ES-I3 (cell line): ENCODE measurements at regions not wholly inside any gene's neighbourhood (a gene's known extent, or its start where the extent isn't known, plus 50 kb on each side); places are given as distances from the start of the nearest gene placed in this dataset.

Experiments
- H3K36me3 ChIP-seq: 2 replicates; pipeline ENCODE4 v1.6.1; 2013; ENCODE audit warnings: mild to moderate bottlenecking, low read length, control low read depth, moderate library complexity; ENCODE audit not compliant: insufficient read depth
- H3K4me1 ChIP-seq: 2 replicates; pipeline ENCODE4 v1.6.1; 2013; ENCODE audit warnings: mild to moderate bottlenecking, control low read depth, low read length; ENCODE audit not compliant: insufficient read depth
- H3K9ac ChIP-seq: 2 replicates; pipeline ENCODE4 v1.6.1; 2013; ENCODE audit warnings: low read depth, mild to moderate bottlenecking, low read length, moderate library complexity
- H3K9me3 ChIP-seq: 2 replicates; pipeline ENCODE4 v1.6.1; 2013; ENCODE audit warnings: mild to moderate bottlenecking, low read length, moderate library complexity; ENCODE audit not compliant: control insufficient read depth, insufficient read depth

DNA sequence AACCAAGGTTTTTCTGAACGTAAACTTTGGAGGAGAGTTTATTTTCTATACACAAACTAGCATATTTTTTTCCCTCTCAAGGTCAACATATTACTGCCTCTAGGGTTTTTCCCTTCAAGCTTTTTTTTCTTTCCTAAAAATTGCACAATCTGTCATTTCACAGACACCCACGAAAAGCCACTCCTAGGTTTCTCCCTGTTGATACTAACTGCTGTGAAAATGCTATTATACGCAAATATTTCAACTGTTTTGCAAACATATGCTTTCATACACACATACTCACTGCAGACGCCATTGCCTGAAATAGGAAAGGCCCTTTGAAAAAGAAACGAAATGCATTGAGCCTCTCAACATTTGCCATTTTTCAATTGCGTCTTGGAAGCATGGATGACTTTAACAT lies 333.0 kb downstream of the CD83 start:
- no peaks in the 10 kb centered on the region for H3K4me1 ChIP-seq
- H3K9me3 ChIP-seq: 0 out of 2 replicates have a peak, but pooled peaks cover 7% of the 10 kb centered on the region
- no peak overlapping the region for H3K9ac ChIP-seq
- H3K36me3 ChIP-seq: peaks cover 3% of the 10 kb centered on the region; the same call in 1 of the 2 replicates

DNA sequence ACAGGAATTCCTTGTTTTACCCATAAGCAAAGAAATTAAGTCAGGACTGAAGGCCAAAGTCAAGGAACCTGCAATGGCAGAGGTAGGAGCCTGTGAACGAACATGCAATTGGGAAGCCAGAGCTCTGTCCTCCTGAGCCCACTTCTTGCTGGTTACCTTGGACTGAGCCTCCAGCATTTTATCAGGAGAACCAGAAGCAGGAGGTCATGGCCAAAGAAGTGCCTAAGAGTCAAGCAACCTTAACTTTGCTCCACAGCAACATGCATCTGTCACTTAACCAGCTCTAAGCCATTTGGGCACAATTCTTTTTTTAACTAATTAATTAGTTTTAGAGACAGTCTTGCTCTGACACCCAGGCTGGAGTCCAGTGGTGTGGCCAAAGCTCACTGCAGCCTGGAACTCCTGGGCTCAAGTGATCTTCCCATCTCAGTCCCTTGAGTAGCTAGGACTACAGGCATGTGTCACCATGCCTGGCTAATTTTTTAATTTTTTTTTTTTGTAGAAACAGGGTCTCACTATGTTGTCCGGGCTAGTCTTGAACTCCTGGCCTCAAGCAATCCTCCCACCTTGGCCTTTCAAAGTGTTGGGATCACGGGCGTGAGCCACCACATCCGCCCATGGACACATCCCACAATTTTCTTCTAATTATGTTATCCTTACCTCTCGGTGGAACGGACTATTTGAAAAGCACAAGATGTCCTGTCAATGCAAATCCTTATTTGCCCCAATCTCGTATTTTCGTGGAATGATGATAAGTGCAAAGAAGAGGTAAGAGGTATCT lies 334.2 kb downstream of the CD83 start:
- 0 out of 2 replicates have a peak, but pooled peaks cover 7% of the 10 kb centered on the region for H3K9me3 ChIP-seq
- H3K9ac ChIP-seq: no peak overlapping the region
- no peaks in the 10 kb centered on the region for H3K4me1 ChIP-seq
- peaks cover 3% of the 10 kb centered on the region; the same call in 1 of the 2 replicates for H3K36me3 ChIP-seq

DNA sequence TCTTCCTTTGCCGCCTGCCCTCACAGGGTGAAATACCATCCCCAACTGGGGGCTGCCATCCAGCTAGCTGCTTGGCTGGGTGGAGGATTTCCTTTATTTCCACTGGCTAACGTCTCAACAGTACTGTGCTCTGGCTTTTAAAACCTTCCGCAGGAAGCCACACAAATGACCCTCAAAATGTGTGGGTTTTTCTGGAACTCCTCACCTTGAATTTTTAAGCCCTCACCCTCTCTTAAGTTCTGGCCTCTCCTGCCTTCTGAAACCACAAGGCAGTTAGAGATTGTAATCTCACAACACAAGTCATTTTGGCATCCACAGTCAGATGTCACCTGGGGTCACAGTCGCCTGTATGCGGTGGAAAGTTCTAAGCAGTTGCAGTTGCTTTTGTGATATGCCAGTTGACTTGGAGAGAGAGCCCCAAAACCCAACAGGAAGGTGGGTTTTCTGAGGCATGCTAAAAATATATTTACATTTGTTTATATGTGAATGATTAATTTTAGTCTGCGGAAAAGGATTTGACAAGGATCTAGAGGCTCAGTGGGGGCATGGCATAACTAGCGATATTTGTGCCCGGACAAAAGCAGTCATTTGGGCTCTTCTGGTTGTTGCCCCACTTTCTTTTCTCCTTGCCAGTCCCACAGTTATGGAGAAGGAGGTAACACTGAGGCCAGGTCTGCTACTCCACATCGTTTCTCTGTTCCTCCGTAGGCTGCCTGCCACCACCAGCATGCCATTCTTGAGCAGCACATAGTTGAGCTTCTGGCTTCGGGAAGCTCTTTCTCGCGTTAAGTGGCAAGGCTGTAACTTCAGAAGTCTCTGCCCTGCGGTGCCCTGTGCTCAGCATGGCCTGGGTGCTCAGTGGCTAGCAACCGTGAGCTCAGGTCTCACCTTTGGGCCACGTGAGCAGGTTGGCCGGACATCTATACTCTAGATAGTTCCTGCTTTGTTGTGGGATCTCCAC lies 335.3 kb downstream of the CD83 start:
- Histone ChIP-seq H3K36me3 (no peaks in the 10 kb centered on the region), H3K9me3 (0 out of 2 replicates have a peak, but pooled peaks cover 3% of the 10 kb centered on the region), H3K9ac (no peak overlapping the region), H3K4me1 (no peaks in the 10 kb centered on the region)

DNA sequence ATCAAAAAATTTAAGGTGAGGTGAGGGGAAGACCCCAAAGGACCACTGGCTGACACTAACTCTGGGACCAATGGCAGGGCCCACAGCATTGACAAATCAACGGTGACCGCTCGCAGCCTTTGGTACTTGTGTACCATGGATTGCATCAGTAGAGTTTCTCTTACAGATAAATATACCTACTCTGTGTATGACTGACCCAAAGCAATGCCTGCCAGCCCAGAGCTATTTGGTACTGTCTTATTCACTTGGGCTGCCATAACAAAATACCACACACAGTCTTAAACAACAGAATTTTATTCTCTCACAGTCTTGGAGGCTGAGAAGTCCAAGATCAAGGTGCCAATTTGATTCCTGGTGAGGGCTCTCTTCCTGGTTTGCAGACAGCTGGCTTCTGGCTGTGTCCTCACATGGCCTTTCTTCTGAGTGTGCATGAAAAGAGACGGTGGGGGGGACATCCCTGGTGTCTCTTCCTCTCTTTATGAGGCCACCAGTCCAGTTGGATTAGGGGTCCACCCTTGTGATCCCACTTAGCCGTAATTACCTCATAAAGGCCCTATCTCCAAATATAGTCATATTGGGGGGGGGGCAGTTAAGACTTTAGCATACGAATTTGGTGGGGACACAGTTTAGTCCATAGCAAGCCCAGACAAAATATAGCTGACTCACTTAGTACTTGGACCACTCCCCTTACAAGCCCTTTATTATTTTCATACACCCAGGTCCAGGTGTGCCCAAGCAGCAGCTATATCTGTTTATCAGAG lies 336.3 kb downstream of the CD83 start:
- Histone ChIP-seq H3K36me3 (no peaks in the 10 kb centered on the region), H3K9ac (no peak overlapping the region), H3K9me3 (no peaks in the 10 kb centered on the region), H3K4me1 (no peaks in the 10 kb centered on the region)

DNA sequence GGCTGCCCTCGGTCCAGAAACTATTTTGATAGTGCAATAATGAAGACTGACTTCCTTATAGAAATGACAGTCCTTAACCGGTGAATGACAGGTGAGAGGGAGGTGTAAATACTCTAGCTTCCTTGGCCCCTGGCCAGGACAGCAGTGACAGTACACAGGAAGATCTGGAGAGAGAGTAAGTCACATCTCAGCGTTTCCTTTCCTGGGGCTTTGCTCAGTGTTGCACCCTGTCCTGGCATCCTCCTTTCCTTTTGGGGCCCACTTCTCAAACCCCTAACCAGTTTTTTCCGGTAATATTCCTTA lies 336.9 kb downstream of the CD83 start:
- H3K9me3 ChIP-seq: no peaks in the 10 kb centered on the region
- no peak overlapping the region for H3K9ac ChIP-seq
- no peaks in the 10 kb centered on the region for H3K36me3 ChIP-seq
- no peaks in the 10 kb centered on the region for H3K4me1 ChIP-seq

DNA sequence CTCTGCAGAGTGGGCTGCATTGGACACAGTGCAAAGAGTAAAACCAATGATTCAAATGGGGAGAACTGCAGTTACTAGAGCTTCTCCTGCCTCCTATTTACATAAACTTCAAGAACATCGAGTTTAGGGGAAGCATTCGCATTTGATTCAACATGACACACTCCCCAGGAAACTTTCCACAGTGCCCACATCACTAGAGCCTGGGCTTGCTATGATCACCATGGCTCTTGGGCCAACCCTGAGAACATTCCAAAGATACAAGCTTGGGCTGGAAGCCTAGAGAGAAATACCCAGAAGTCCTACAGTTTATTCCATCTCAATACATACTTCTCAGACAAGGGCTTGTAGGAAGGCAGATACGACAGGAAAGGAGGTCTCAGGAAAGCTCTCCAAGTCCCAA lies 337.9 kb downstream of the CD83 start:
- Histone ChIP-seq H3K4me1 (no peaks in the 10 kb centered on the region), H3K9me3 (no peaks in the 10 kb centered on the region), H3K36me3 (no peaks in the 10 kb centered on the region), H3K9ac (no peak overlapping the region)

DNA sequence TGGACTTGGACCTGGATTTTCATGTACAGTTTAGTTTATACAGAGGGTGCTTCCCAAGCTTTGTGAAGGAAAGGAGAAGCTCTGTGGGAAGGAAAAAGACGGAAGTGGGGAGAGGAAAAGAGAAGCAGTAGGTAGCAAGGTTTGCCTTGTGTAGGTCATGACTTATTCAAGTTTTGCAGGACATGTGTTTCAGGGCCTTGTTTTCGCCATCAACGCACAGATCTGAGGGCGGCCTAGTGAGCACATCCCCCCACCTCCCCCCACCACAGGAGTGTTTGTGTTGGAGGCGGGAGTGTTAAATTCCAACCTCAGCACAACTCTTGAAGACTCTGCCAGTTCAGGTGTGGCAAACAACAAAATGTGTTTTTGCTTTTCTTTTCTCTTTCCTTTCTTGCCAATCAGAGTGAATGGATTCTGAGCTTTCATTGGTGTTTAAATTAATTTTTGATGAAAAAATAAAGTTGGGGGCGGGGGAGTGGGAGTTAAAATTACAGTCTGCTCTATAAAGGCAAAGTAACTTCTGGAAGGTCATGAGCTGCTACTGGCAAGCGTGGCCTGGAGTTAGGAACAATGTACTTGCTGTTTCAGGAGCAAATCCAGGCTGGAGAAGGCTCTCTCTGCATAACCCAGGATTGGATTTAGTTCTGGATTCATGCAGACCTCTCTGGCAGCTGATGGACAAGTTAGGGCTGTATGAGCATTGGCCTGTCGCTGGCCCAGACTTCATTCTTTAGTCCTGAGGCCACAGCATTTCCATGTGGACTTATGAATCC lies 338.5 kb downstream of the CD83 start:
- Histone ChIP-seq H3K4me1 (no peaks in the 10 kb centered on the region), H3K9me3 (no peaks in the 10 kb centered on the region), H3K36me3 (no peaks in the 10 kb centered on the region), H3K9ac (no peak overlapping the region)

DNA sequence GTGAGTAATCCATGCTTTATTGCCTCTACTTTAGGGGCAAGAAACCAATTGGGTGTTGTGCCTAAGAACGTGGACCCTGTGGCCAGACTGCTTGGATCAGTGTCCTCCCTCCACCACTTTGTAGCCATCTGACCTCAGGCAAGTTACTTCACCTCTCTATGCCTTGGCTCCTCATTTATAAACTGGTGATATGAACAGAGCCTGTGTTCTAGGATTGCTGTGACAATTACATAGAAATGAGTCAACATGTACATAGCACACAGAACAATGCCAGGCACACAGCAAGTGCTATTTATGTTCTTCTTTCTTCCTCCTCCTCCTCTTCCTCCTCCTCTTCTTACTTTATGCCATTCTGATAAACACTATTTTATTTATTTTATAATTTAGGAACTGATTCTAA lies 339.4 kb downstream of the CD83 start:
- Histone ChIP-seq H3K36me3 (no peaks in the 10 kb centered on the region), H3K4me1 (no peaks in the 10 kb centered on the region), H3K9me3 (no peaks in the 10 kb centered on the region), H3K9ac (no peak overlapping the region)

DNA sequence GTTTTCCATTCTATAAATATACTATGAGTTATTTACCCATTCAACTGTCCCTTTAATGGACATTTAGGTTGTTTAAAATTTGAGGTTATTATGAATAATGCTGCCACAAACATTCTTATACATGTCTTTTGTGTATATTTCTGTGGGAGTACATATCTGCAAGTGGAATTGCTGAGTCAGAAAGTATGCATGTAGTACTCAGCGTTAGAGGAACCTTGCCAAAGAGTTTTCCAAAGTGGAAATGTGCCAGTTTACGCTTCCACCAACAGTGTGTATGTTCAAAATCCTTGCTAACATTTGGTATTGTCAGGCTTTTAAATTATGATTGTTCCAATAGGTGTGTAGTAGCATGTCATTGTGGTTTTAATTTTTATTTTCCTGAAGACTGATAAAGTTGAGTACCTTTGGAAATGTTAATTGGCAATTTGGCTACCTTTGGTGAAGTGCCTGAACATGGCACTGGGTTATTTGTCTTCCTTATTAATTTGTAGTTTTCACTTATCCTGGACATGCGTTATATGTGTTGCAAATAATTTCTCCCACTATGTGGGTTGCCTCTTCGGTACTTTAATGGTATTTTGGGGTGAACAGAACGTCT lies 341.2 kb downstream of the CD83 start:
- Histone ChIP-seq H3K9ac (no peak overlapping the region), H3K4me1 (no peaks in the 10 kb centered on the region), H3K9me3 (peaks cover 7% of the 10 kb centered on the region; the same call in 1 of the 2 replicates), H3K36me3 (no peaks in the 10 kb centered on the region)

DNA sequence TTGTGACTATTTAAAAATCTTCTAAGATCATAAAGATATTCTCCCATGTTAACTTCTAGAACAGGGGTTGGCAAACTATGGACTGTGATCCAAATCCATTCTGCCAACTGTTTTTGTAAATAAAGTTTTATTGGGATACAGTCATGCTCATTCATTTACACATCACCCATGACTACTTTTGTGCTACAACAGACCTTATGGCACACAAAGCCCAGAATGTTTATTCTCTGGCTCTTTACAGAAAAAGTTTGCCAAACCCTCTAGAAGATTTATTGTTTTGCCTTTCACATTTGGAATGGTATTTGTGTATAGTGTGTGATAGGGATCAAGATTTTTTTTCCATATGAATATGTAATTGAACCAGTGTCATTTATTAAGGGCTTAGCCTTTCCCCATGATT lies 341.7 kb downstream of the CD83 start:
- H3K4me1 ChIP-seq: no peaks in the 10 kb centered on the region
- no peaks in the 10 kb centered on the region for H3K36me3 ChIP-seq
- H3K9ac ChIP-seq: no peak overlapping the region
- H3K9me3 ChIP-seq: peaks cover 10% of the 10 kb centered on the region; the same call in 1 of the 2 replicates

DNA sequence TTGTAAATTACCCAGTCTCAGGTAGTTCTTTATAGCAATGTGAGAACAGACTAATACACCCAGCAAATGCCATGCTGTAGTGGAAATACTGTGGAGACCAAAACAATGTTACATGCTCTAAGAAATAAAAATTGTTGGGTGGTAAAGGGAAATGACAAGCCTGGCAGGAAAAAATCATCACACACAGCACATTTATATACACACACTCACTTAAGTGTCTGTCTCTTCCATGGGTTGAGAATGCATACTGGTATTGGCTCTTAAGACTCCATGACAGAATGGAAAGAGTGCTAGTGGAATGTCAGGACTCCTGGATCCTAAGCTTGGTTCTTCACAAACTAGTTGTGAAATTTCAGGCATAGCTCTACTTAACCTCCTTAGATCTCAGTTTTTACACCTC lies 343.0 kb downstream of the CD83 start:
- peaks cover 13% of the 10 kb centered on the region; the same call in 1 of the 2 replicates for H3K9me3 ChIP-seq
- no peak overlapping the region for H3K9ac ChIP-seq
- H3K36me3 ChIP-seq: no peaks in the 10 kb centered on the region
- H3K4me1 ChIP-seq: no peaks in the 10 kb centered on the region

DNA sequence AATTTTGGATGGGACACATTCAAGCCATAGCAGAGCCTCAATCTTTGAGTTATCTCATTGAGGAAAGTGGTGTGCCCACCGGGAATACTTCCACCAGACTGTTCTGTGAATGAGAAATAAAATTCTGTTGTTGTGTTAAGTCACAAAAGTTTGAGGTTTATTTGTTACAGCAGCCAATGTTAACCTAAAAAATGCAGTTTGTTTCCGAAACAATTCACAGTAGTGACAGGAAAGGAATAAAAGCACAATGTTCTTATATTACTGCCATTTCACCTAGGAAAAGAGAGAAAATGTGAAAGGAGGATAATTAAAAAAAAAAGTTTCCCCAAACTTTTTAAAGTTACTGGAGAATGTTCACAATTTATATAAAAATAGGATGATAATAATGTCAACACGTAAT lies 344.6 kb downstream of the CD83 start:
- Histone ChIP-seq H3K9me3 (peaks cover 13% of the 10 kb centered on the region; the same call in 1 of the 2 replicates), H3K4me1 (no peaks in the 10 kb centered on the region), H3K36me3 (no peaks in the 10 kb centered on the region), H3K9ac (no peak overlapping the region)

DNA sequence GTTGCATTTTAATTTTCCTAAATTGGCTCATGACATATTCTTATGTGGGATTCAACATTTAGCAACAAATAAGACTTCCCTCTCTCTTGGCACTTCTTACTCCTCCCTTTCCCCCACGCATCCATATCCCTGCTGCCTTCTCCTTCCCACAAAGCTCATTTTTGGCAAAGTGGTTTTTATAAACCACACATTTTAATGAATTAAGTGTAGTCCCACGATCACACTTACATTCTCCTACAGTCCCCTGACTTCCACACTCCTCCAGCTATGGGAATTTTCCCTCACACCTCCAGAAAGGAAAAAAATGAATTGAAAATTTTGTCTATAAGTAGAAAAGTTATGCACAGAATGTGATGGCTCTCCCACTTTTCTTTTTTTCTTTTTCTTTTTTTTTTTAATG lies 345.0 kb downstream of the CD83 start:
- Histone ChIP-seq H3K9me3 (peaks cover 13% of the 10 kb centered on the region; the same call in 1 of the 2 replicates), H3K4me1 (no peaks in the 10 kb centered on the region), H3K9ac (no peak overlapping the region), H3K36me3 (no peaks in the 10 kb centered on the region)
